ENCODE measurements at regions not wholly inside any gene's neighbourhood (a gene's known extent, or its start where the extent isn't known, plus 50 kb on each side); places are given as distances from the start of the nearest gene placed in this dataset.

DNA sequence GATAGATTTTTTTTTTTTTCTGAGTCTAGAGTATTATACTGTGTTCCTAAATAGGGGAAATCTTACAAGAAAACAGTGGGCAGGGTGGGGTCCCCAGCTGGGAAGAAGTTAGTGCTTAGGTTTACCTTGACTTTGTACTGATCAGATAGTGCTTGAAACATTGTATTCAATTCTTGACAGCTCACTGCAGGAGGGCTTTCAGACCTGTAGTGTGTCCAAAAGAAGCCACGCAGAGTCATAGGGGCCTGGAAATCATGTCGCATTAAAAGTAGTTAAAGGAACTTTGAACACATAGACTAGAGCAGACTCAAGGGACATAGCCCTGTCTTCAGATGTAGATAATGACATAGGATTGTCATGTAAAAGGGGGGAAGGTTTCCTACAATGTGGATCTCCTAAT is 215.4 kb upstream of the NR4A3 start:
- Mint-ChIP-seq H3K4me3 (ENCODE audit: unreplicated experiment) (no peak overlapping the region), H3K27me3 (ENCODE audit: low read depth) (no peaks in the 10 kb centered on the region), H3K36me3 (ENCODE audit: low read depth) (no peaks in the 10 kb centered on the region), H3K4me1 (ENCODE audit: low read depth) (peaks cover 4% of the 10 kb centered on the region), H3K27ac (ENCODE audit: unreplicated experiment) (no peak overlapping the region), H3K9me3 (ENCODE audit: low read depth) (no peaks in the 10 kb centered on the region)
- TF ChIP-seq, protein P1, sequence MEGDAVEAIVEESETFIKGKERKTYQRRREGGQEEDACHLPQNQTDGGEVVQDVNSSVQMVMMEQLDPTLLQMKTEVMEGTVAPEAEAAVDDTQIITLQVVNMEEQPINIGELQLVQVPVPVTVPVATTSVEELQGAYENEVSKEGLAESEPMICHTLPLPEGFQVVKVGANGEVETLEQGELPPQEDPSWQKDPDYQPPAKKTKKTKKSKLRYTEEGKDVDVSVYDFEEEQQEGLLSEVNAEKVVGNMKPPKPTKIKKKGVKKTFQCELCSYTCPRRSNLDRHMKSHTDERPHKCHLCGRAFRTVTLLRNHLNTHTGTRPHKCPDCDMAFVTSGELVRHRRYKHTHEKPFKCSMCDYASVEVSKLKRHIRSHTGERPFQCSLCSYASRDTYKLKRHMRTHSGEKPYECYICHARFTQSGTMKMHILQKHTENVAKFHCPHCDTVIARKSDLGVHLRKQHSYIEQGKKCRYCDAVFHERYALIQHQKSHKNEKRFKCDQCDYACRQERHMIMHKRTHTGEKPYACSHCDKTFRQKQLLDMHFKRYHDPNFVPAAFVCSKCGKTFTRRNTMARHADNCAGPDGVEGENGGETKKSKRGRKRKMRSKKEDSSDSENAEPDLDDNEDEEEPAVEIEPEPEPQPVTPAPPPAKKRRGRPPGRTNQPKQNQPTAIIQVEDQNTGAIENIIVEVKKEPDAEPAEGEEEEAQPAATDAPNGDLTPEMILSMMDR (IDR thresholded peaks at IDR 0.05), result no peak
- no peak for DNase-seq (ENCODE audit: low spot score)

DNA sequence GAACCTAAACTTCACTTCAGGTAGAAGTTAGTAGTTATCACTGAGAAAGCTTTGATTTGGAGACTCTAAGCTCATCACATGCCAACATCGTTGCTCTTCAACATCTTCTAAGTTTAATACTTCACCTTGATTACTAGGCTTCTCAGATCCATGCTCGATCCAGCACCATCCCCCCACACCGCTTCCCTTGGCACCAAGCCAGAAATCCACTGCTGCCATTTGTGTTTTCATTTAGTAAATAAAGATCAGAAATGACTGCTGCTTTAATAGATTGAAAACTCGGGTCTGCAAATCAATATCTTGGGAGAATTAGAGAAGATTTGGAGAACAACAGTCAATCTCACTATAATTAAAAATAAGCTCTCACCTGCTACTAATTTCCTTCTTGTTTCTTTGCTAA is 214.7 kb upstream of the NR4A3 start:
- peak overlapping the region; percentile 18 for H3K27ac Mint-ChIP-seq (ENCODE audit: unreplicated experiment)
- TF ChIP-seq, protein P1 (IDR thresholded peaks at IDR 0.05), result no peak
- no peak for DNase-seq (ENCODE audit: low spot score)
- peaks cover 4% of the 10 kb centered on the region for H3K4me1 Mint-ChIP-seq (ENCODE audit: low read depth)
- H3K27me3 Mint-ChIP-seq (ENCODE audit: low read depth), result no peaks in the 10 kb centered on the region
- H3K4me3 Mint-ChIP-seq (ENCODE audit: unreplicated experiment), result no peak overlapping the region
- no peaks in the 10 kb centered on the region for H3K36me3 Mint-ChIP-seq (ENCODE audit: low read depth)
- H3K9me3 Mint-ChIP-seq (ENCODE audit: low read depth), result no peaks in the 10 kb centered on the region

DNA sequence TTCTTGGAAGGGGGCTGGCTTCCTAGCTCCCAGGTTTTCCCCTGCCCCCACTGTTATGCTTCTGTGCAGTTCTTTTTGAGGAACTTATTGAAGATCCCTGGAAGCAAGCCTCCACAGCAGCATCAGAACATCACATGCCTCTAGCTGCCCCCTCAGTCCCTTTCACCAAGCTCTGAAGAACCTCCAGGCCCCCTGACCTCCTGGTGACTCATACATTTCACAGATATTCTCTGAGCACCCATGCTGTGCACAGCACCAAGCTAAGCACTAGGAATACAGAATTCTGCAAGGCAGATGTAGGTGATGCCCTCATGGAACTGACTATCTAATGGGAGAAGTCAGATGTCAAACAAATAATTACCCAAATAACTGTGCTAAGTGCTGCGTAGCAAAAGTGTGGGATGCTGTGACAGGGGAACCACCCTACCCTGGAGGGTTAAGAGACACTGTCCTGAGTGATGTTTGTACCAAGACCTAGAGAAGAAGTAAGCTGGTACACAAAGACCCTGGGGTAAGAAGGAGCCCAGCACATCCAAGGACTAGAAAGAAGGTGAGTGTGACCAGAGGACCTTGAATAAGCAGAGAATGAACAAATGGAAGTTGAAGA is 213.7 kb upstream of the NR4A3 start:
- Mint-ChIP-seq H3K27me3 (ENCODE audit: low read depth) (no peaks in the 10 kb centered on the region), H3K4me1 (ENCODE audit: low read depth) (peaks cover 4% of the 10 kb centered on the region), H3K36me3 (ENCODE audit: low read depth) (no peaks in the 10 kb centered on the region), H3K27ac (ENCODE audit: unreplicated experiment) (no peak overlapping the region), H3K4me3 (ENCODE audit: unreplicated experiment) (no peak overlapping the region), H3K9me3 (ENCODE audit: low read depth) (no peaks in the 10 kb centered on the region)
- no peak for DNase-seq (ENCODE audit: low spot score)
- TF ChIP-seq, protein P1 (IDR thresholded peaks at IDR 0.05), result no peak

DNA sequence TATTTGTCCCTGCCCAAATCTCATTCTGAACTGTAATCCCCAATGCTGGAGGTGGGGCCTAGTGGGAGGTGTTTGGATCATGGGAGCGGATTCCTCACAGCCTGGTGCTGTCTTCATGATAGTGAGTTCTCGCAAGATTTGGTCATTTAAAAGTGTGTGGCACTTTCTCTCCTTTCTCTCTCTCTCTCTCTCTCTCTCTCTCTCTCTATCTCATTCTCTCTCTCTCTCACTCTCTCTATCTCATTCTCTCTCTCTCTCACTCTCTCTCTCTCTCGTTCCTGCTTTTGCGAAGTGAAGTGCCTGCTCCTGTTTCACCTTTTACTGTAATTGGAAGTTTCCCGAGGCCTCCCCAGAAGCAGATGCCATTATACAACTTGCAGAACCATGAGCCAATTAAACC is 207.3 kb upstream of the NR4A3 start:
- Mint-ChIP-seq H3K36me3 (ENCODE audit: low read depth) (no peaks in the 10 kb centered on the region), H3K27ac (ENCODE audit: unreplicated experiment) (no peak overlapping the region), H3K4me3 (ENCODE audit: unreplicated experiment) (no peak overlapping the region), H3K4me1 (ENCODE audit: low read depth) (no peaks in the 10 kb centered on the region), H3K27me3 (ENCODE audit: low read depth) (no peaks in the 10 kb centered on the region), H3K9me3 (ENCODE audit: low read depth) (peaks cover 3% of the 10 kb centered on the region)
- TF ChIP-seq, protein P1 (IDR thresholded peaks at IDR 0.05), result no peak
- DNase-seq (ENCODE audit: low spot score), result no peak

DNA sequence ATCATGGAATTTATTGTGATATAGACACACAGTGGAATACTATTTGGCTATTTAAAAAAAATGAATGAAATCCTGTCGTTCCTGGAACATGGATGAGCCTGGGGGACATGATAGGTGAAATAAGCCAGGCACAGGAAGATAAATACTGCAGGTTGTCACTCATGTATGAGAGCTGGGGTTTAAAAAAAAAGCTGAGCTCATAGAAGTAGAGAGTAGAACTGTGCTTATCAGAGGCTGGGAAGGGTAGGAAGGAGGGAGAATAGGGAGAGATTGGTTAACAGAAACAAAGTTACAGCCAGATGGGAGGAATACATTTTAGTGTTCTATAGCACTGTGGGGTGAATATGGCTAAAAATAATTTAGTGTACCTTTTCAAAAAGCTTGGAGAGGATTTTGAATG is 200.6 kb upstream of the NR4A3 start:
- TF ChIP-seq, protein P1 (IDR thresholded peaks at IDR 0.05), result no peak
- H3K9me3 Mint-ChIP-seq (ENCODE audit: low read depth), result peaks cover 3% of the 10 kb centered on the region

More for the DNA sequence above, 200.6 kb upstream of the NR4A3 start:
- H3K36me3 Mint-ChIP-seq (ENCODE audit: low read depth), result no peaks in the 10 kb centered on the region
- H3K4me1 Mint-ChIP-seq (ENCODE audit: low read depth), result no peaks in the 10 kb centered on the region
- no peak overlapping the region for H3K4me3 Mint-ChIP-seq (ENCODE audit: unreplicated experiment)
- no peaks in the 10 kb centered on the region for H3K27me3 Mint-ChIP-seq (ENCODE audit: low read depth)
- no peak for DNase-seq (ENCODE audit: low spot score)
- H3K27ac Mint-ChIP-seq (ENCODE audit: unreplicated experiment), result no peak overlapping the region

All from chondrocyte (in vitro differentiated cells).